GM18951 (cell line): ENCODE measurements at regions not wholly inside any gene's neighbourhood (a gene's known extent, or its start where the extent isn't known, plus 50 kb on each side); places are given as distances from the start of the nearest gene placed in this dataset.

Experiments
- POLR2A ChIP-seq: IDR thresholded peaks from 4 replicates; pipeline ENCODE4 v1.6.1; 2011; ENCODE audit warnings: mild to moderate bottlenecking; ENCODE audit not compliant: insufficient read length, insufficient read depth; ENCODE audit errors: extremely low read depth
- in situ Hi-C: fragments of 300-500 bp; cut with MboI; formaldehyde crosslinking; loops from one replicate; pipeline ENCODE4 v1.12.0; 2022; ENCODE audit warnings: low sequenced_read_pairs, mixed read lengths, inconsistent platforms; ENCODE audit not compliant: unreplicated experiment

DNA sequence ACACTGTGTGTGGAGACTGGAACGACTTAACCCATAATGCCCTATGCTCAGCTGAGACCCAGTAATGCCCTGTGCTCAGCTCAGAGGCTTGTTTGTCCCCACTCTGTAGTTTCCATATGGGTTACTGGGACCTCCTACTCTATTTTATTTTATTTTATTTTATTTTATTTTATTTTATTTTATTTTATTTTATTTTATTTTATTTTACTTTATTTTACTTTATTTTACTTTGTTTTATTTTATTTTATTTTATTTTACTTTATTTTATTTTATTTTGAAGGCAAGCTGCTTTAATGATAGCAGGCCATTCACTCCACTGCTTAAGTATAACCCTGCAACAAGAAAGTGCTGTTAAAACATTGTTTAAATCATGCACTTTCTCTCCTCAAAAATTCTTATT, 603.4 kb upstream of the JAG1 start:
- TF ChIP-seq POLR2A = no peak
- in situ Hi-C loops = no loop called here

DNA sequence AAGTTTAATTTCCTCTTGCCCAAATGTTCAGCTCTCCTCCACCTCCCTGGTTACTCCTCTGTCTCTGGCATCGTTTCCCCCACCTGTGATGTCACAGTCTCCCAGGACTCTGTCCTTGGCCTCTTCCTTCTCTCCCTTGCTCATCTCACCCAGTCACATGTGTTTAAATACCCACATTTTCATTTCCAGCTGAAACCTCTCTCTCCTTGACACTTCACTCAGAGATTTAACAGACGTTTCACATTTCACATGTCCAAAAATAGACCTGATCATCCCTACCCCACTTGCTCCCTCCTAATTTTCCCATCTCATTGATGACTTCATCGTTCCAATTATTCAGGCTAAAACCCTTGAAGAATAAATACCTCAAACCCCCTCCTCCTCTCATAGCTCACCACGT, 604.1 kb upstream of the JAG1 start:
- in situ Hi-C loops = no loop called here
- TF ChIP-seq POLR2A = no peak

DNA sequence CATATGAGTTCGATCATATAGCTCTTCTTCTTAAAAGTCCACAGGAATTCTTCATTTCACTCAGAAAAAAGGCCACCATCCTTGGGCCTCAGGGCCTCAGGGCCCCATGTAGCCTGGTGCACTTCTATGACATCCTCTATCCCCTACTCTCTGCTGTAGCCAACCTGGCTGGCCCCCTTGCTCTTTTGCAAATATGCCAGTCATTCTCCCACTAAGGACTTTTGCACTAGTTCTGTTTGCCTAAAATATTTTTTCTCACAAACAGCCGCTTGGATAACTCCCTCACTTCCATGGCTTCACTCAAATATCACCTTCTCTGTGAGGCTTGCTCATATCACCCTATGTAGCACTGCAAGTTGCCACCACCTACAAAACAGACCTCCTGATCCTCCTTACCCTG, 604.7 kb upstream of the JAG1 start:
- in situ Hi-C loops = no loop called here
- no peak for TF ChIP-seq POLR2A

DNA sequence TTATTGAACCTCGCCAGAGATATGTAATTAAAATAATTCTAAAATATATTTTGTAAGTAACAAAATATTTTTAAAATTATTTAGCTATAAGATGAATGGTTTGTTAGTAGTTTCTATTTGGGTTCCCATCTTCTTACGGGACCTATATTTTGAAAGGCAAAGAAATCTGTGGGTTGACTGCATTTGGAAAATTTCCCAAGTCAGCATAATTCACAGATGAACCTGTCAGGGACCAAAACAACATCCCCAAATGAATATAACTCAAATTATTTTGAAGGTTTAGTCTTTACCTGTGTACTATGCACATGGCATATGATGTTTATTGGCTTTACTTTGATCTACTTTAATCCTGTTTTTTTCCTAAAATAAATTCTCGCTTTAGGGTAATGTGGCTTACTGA, 607.4 kb upstream of the JAG1 start:
- no peak for TF ChIP-seq POLR2A
- in situ Hi-C loops = no loop called here

DNA sequence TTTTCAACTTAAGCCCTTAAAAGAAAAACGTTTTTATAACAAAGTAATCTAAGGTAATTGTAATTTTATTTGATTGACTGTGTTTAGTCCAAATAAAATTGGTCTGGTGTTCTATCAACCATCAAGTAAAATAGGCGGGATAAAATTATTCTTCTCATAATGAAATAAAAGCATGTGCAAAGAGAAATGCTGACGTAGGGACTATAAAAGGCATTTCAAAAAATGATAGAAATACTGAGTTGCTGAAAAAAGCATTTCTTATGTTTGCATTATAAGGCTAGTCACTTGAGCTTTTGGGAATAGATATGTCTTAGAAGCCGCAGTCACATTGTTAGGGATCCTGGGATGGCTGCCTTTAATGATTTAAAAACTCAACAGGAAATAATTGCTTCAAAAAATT, 608.0 kb upstream of the JAG1 start:
- in situ Hi-C loops = no loop called here
- no peak for TF ChIP-seq POLR2A

DNA sequence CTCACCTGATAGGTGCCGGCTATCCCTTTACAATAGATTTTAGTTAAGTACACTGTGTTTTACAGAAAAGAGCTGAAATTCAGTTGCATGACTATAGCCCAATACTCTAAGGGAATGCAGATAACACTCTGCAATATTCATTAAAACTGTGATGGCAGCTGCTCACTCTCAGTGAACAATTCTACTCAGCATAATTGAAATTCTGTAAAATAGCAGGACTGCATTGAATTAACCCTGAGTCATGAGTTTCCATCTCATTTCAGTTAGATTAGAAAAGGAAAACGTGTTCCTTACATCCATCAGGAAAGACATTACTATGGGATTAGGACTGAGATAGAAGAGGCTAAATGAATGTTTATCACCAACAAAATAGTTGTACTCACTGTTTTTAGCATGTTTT, 613.3 kb upstream of the JAG1 start:
- no peak for TF ChIP-seq POLR2A
- in situ Hi-C loops = no loop called here

DNA sequence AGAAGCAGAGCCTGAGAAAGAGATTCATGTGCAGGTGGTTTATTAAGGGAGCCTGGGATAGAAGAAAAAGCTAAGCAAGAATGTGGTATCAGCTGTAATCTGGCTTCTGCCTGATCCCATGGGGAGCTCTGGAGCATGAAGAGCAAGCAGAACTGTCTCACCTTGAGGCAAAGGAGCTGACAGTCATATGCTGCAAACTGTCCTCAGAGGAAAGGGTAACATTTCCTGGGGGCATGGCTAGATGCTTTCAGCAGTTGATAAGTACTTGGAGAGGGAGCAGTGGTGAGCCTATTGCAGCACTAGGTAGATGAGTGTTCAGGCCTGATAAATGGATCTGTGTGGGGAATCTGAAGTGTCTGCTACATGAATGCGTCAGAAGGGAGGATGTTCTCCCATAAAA, 621.5 kb upstream of the BTBD3 start:
- in situ Hi-C loops = no loop called here

DNA sequence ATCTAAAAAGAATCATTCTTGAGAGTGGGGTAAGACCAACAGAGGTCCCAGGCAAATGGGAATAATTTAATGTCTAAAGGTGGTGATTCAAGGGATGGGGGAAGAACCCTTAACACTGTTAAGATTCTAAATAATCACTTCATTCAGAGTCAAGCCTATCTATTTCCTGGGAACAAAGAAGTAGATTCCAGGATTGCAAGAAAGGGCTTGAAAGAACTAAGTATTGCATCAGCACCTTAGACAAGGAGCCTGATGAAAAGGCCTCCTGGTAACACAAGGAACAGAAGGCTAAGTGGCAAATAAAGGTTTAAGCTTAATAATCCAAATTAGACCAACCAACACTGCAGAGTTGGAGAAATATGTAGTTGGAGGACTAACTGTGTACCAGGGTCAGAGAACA, 620.7 kb upstream of the BTBD3 start:
- in situ Hi-C loops = no loop called here

More for the DNA sequence above, 621.5 kb upstream of the BTBD3 start:
- TF ChIP-seq POLR2A = no peak

DNA sequence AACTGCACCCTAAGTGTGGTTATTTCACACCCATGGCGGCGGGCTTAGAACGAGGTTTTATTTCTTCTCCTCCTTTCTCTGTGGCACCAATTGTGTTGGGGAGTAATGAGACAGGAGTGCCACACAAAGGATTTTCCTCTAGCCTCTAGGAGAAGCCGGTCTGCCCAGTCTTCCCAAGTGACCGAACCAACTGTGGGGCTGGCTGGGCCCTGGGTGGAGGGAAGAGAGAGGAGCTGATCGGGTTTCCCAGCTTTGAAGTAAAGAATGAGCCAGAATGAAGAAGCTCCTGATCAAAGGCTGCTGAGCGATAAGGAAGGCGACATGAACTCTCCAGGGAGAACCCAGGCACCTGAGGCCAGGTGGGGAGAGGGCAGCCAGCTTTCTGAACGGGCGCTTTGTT, 616.0 kb upstream of the BTBD3 start:
- TF ChIP-seq POLR2A = no peak
- in situ Hi-C loops = no loop called here

More for the DNA sequence above, 620.7 kb upstream of the BTBD3 start:
- no peak for TF ChIP-seq POLR2A

DNA sequence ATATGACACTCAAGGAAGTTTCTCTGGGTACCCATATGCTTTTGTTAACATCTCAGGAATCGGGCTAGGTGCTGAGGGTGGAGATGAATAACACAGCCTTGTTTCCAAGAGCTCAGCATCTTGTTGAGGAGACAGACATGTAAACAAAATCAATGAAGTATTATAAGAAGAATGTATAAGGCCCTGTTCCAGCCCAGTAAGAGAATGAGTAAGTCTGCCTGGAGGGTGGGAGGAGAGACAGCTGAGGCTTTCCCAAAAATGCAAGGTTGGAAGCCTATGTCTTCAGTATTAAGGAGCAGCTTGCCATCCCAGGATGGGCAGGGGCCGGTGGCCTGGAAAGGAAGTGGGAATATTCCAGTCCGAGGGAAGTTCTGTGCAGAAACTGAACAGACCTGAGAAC, 615.3 kb upstream of the BTBD3 start:
- in situ Hi-C loops = no loop called here
- no peak for TF ChIP-seq POLR2A

DNA sequence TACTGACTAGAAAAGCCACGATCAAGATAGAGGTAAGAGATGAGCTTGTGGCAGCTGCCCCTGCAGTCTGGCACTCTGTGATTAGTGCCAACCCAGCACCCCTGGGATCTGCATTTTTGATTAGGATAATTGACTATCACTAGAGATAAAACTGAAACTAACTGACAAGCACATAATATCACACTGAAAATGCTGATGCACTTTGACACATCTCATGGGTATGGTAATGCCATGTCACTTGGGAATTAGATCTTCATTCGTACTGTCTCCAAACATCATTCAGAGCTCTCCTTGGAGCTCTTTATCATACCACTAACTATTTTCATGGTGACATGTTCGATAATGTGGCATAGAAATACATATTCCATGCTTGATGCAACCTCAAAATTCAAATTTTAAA, 612.9 kb upstream of the BTBD3 start:
- no peak for TF ChIP-seq POLR2A
- in situ Hi-C loops = no loop called here

DNA sequence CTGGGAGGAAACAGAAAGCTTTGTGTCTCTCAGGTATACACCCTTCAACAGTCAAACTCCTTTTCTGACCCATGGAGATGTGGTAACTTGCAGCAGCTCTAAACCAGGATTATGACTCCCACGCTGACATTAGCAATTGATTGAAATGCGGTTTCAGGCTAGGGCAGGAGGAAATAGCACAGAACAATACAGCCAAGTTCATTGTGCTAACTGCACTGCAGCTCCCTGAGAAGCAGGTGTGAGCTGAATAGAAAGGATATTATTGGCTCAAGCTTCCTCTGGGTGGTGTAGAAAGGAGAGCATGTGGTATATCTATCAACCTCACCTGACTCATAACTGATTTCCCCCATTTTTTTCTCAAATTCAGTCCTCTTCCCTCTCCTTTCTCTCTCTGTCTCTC, 612.3 kb upstream of the BTBD3 start:
- TF ChIP-seq POLR2A = no peak
- in situ Hi-C loops = no loop called here

DNA sequence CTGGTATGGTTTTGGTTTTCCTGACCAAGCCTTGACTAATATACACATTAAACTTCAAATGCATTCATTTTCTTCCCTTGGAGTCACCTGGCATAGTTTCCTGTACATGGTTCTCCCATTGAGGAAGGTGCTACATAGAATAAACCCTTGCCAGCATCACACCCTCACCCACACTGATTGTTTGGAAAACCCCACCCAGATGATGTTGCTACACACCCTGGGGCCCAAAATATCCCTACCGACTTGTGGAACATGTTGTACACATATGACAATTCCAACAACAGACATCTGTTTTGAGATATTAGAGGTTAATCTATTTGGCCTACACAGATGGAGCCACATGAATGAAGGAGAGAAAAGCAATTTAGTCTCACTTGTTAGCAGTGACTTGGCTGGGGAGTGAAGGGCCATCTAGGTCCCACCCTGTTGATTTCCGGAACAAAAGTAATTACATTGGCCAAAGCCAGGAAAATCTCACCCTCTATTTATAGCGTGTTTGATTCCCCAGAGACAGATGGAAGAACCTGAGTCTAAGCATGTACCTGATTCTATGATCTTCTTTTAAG, 606.0 kb upstream of the BTBD3 start:
- TF ChIP-seq POLR2A = no peak
- in situ Hi-C loops = no loop called here

DNA sequence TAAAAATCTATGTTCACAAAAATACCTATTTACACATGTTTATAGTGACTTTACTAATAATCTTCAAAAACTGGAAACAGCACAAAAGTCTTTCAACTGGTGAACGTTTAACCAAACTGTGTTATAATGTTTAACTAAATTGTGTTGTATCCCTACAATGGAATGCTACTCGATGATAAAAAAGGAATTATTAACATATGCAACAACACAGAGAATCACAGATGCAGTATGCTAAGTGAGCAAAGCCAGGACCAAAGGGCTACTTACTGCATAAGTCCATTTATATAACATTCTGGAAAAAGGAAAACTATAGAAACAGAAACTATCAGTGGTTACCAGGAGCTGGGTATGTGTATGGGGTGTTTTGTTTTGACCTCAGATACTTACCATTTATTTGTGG, 602.2 kb upstream of the BTBD3 start:
- TF ChIP-seq POLR2A = no peak
- in situ Hi-C loops = no loop called here

DNA sequence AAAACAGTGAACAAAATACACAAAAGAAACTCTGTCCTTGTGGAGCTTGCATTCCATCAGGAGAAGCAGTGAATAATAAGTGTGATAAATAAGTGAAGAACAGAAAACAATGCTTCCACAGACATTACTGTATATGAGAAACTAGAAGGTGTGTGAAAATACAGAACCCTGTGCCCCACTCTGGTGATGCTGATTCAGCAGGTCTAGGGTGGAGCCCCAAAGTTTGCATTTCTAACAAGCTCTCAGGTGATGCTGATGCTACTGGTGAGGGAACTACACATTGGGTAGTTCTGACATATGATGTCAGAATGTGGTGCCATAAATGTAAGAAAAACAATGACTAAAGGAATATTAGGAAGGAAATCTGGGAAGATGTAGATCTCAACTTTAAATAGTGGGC, 601.4 kb upstream of the BTBD3 start:
- in situ Hi-C loops = no loop called here
- no peak for TF ChIP-seq POLR2A
